Pancreas (tissue), 10 donors: ENCODE measurements at regions not wholly inside any gene's neighbourhood (a gene's known extent, or its start where the extent isn't known, plus 50 kb on each side); places are given as distances from the start of the nearest gene placed in this dataset.

ENCODE experiments used
- ATAC-seq, 4 donors: fragments of 200-7000 bp; cut with Tn5 transposase; one replicate each; pipeline versions ENCODE4 v1.8.0 to v1.9.1; 2020; ENCODE audit warnings: mild to moderate bottlenecking in 4 of 4, moderate library complexity in 4 of 4
- DNase-seq, 6 donors: peaks; one replicate each; pipeline ENCODE4 v3.0.0-alpha.2; 2020
- FAIRE-seq: peaks from 2 replicates; lab custom pipeline; 2012; peaks lifted over from hg19 to GRCh38; lab: Jason Lieb, UNC
- H3K27ac ChIP-seq, 4 donors: fragments of 200-600 bp; sonication (generic); 1 replicate in 3 of 4; 2 replicates in 1 of 4; pipeline versions ENCODE4 v1.5.0 to v1.8.0; 2020
- H3K27me3 ChIP-seq, 4 donors: fragments of 200-600 bp; one replicate each; pipeline ENCODE4 v1.8.0; 2021
- H3K36me3 ChIP-seq, 3 donors: fragments of 200-600 bp; sonication (generic) in 1 of 3; one replicate each; pipeline versions ENCODE4 v1.5.0 to v1.8.0; 2020 to 2021
- H3K4me1 ChIP-seq, 3 donors: fragments of 200-600 bp; one replicate each; pipeline ENCODE4 v1.8.0; 2021
- H3K4me3 ChIP-seq, 4 donors: fragments of 200-600 bp; sonication (generic) in 2 of 4; one replicate each; pipeline versions ENCODE4 v1.5.0 to v1.8.0; 2020 to 2021
- H3K9me3 ChIP-seq, 4 donors: fragments of 200-600 bp; one replicate each; pipeline ENCODE4 v1.8.0; 2021
- WGBS, 2 donors: extraction: QIAGEN DNeasy Blood & Tissue Kit; methylation state at CpG; one replicate each; pipeline ENCODE4 v1.1.7; 2013; 5-methylcytosine and 5-hydroxymethylcytosine counted together
- intact Hi-C, 3 donors: fragments of 100-400 bp; cut with DNase I; formaldehyde crosslinking; loops; one replicate each; pipeline versions ENCODE4 v1.11.1 to v1.14.2; 2022
- TF ChIP-seq, protein P1 (sequence below), 4 donors: fragments of 200-600 bp; sonication (generic) in 3 of 4; IDR thresholded peaks; one replicate each; pipeline versions ENCODE4 v1.5.0 to v1.8.0; 2021; ENCODE audit warnings: antibody characterized with exemption in 4 of 4
- donor health status: healthy with polysubstance abuse.
- donor health status: DM: no; HTN: no; CAD: no; lungs with moderate emphysema.
- donor health status: DM: no; HTN: no; CAD: no.
- donor health status: control.
- donor health status: control.
- donor health status: Bipolar disorder and iron deficiency.
- donor health status: DM: yes; HTN: yes; CAD: no.
- donor health status: DM: no; HTN: no; CAD: no.
- donor health status: DM: no; HTN: no; CAD: no.
- donor health status: DM: yes; HTN: yes; CAD: no.

DNA sequence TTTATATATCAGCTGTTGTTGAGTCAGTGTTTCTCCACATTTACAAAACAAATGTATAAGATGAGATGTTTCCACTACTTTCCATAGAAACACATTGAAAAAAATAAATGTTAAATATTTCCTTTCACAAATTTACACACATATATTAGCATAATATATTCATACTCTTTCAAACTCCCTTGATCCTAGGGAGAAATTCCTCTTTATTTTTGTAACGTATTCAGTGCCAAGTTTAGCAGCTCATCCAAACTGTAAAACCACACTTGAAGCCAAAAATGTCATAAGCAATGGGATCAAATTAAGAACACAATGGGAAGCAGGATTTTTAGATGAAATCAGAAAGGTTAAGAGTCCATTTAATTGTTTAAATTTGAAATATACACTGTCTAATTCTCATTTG lies 381.1 kb upstream of the MAD2L1 start:
- FAIRE-seq (no peak), DNase-seq (no peak), ATAC-seq (no peak)
- 56 to 59% methylated on average over 1 of the region's 1 CpG for WGBS, 2 donors
- H3K4me3 ChIP-seq: no peak overlapping the region
- H3K4me1 ChIP-seq: no peaks in the 10 kb centered on the region
- TF ChIP-seq, protein P1, sequence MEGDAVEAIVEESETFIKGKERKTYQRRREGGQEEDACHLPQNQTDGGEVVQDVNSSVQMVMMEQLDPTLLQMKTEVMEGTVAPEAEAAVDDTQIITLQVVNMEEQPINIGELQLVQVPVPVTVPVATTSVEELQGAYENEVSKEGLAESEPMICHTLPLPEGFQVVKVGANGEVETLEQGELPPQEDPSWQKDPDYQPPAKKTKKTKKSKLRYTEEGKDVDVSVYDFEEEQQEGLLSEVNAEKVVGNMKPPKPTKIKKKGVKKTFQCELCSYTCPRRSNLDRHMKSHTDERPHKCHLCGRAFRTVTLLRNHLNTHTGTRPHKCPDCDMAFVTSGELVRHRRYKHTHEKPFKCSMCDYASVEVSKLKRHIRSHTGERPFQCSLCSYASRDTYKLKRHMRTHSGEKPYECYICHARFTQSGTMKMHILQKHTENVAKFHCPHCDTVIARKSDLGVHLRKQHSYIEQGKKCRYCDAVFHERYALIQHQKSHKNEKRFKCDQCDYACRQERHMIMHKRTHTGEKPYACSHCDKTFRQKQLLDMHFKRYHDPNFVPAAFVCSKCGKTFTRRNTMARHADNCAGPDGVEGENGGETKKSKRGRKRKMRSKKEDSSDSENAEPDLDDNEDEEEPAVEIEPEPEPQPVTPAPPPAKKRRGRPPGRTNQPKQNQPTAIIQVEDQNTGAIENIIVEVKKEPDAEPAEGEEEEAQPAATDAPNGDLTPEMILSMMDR (IDR thresholded peaks at IDR 0.05): no peak
- intact Hi-C loops: no loop called here
- H3K27me3 ChIP-seq: no peaks in the 10 kb centered on the region
- H3K36me3 ChIP-seq: no peaks in the 10 kb centered on the region
- no peak overlapping the region for H3K27ac ChIP-seq
- no peaks in the 10 kb centered on the region for H3K9me3 ChIP-seq

DNA sequence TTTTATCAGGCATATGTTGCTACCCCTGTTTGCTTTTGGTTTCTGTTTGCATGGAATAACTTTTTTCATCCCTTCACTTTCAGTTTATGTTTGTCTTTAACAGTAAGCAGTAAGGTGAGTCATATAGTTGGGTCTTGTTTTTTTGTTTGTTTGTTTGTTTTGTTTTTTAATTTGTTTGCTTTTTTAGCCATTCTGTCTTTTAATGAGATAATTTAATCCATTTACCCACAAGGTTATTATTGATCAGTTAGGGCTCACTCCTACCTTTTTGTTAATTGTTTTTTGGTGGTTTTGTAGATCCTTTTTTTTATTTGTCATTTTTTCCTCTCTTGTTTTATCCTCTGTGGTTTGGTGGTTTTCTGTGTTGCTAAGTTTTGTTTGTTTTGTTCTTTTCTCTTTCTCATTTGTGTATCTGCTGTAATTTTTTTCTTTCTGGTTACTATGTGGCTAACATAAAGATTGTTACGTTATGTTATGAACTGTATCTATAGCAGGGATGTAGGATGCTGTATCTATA lies 379.5 kb upstream of the MAD2L1 start:
- Histone ChIP-seq H3K27me3 (no peaks in the 10 kb centered on the region), H3K9me3 (no peaks in the 10 kb centered on the region), H3K4me3 (no peak overlapping the region), H3K27ac (no peak overlapping the region), H3K36me3 (no peaks in the 10 kb centered on the region), H3K4me1 (no peaks in the 10 kb centered on the region)
- intact Hi-C loops: no loop called here
- no peak for DNase-seq
- 80 to 83% methylated on average over 1 of the region's 1 CpG for WGBS, 2 donors
- TF ChIP-seq, protein P1 (IDR thresholded peaks at IDR 0.05): no peak
- ATAC-seq: no peak
- no peak for FAIRE-seq

DNA sequence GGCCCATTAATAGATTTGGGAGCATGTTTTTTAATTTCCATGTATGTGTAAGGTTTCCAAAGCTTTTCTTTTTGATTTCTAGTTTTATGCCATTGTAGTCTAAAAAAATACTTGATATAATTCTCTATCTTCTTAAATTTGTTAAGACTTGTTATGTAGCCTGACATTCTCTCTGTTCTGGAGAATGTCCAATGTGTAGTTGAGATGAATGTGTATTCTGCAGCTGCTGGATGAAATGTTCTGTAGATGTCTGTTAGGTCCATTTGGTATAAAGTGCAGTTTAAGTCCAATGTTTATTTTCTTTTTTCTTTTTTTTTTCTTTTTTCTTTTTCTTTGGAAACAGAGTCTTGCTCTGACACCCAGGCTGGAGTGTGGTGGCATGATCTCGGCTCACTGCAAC lies 378.5 kb upstream of the MAD2L1 start:
- intact Hi-C loops: no loop called here
- FAIRE-seq (no peak), DNase-seq (no peak), ATAC-seq (no peak)
- Histone ChIP-seq H3K9me3 (no peaks in the 10 kb centered on the region), H3K4me3 (no peak overlapping the region), H3K36me3 (no peaks in the 10 kb centered on the region), H3K27ac (no peak overlapping the region), H3K27me3 (no peaks in the 10 kb centered on the region), H3K4me1 (no peaks in the 10 kb centered on the region)
- WGBS, 2 donors: 78 to 82% methylated on average over 1 of the region's 1 CpG
- TF ChIP-seq, protein P1 (IDR thresholded peaks at IDR 0.05): no peak

DNA sequence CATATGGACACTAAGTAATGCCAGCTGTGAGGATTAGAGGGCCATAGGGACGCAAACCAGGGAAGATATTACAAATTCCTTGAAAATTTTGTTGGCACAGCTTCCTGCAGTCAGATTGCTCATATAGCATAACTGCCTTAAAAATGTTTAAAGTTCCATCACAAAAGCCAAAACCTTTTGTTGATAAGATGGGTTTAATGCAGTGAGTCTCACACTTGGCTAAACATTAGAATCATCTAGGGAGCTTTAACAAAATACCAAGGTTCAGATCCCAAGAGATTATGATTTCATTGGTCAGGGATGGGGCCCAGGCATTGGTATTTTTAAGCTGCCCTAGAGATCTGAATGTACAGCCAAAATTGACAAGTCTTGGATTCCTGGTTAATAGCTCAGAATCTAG lies 376.5 kb upstream of the MAD2L1 start:
- Histone ChIP-seq H3K4me1 (no peaks in the 10 kb centered on the region), H3K4me3 (no peak overlapping the region), H3K9me3 (no peaks in the 10 kb centered on the region), H3K36me3 (no peaks in the 10 kb centered on the region), H3K27me3 (no peaks in the 10 kb centered on the region), H3K27ac (no peak overlapping the region)
- 72 to 78% methylated on average over 1 of the region's 1 CpG for WGBS, 2 donors
- TF ChIP-seq, protein P1 (IDR thresholded peaks at IDR 0.05): no peak
- FAIRE-seq: no peak
- intact Hi-C loops: no loop called here
- DNase-seq: no peak
- ATAC-seq: no peak

DNA sequence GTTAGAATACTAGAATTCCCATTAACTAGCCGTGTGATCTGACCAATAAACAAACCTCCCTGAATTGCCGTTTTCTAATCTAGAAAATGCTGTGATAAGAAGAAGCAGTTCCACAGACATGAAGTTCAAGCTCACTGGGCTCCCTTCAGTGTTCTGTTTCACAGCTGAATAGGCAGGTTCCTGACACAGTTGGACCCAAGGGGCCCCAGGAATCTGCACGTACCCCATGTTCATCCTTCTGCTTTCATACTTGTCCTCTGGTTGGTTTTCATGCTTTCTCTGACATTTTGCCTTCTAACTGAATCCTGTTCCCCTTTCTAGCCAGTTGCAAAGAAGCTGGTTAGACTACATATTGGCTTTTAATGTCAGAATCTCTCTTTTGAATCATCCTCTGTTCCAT lies 374.1 kb upstream of the MAD2L1 start:
- FAIRE-seq: no peak
- TF ChIP-seq, protein P1 (IDR thresholded peaks at IDR 0.05): no peak

More for the DNA sequence above, 374.1 kb upstream of the MAD2L1 start:
- WGBS, 2 donors: 26 to 31% methylated on average over 3 of the region's 3 CpGs
- Histone ChIP-seq H3K9me3 (no peaks in the 10 kb centered on the region), H3K36me3 (no peaks in the 10 kb centered on the region), H3K4me1 (no peaks in the 10 kb centered on the region), H3K4me3 (no peak overlapping the region), H3K27me3 (no peaks in the 10 kb centered on the region), H3K27ac (no peak overlapping the region)
- intact Hi-C loops: no loop called here
- DNase-seq (no peak), ATAC-seq (no peak)
